HG02970 (cell line): ENCODE measurements at regions not wholly inside any gene's neighbourhood (a gene's known extent, or its start where the extent isn't known, plus 50 kb on each side); places are given as distances from the start of the nearest gene placed in this dataset.

ENCODE experiments used
- ATAC-seq: cut with Tn5 transposase; IDR thresholded peaks from one replicate; pipeline ENCODE4 v1.9.1; 2021; ENCODE audit warnings: mild to moderate bottlenecking, moderate library complexity, moderate number of reproducible peaks; ENCODE audit not compliant: unreplicated experiment, low FRiP score

- ATAC-seq: no peak
Observed at GRCh38 chr2:195606179-195606578, 50.8 kb upstream of the SLC39A10 start.

GRCh38 chr2:195604706-195605105 is 52.3 kb upstream of the SLC39A10 start:
- ATAC-seq: no peak

GRCh38 chr2:195603998-195604397 is 53.0 kb upstream of the SLC39A10 start:
- ATAC-seq: no peak

- no peak for ATAC-seq
Observed at GRCh38 chr2:195603408-195603807, 53.6 kb upstream of the SLC39A10 start.

- no peak for ATAC-seq
Observed at GRCh38 chr2:195602687-195603086, 54.3 kb upstream of the SLC39A10 start.

- ATAC-seq: no peak
Observed at GRCh38 chr2:195601361-195601760, 55.7 kb upstream of the SLC39A10 start.

- ATAC-seq: no peak
Observed at GRCh38 chr2:195600778-195601177, 56.2 kb upstream of the SLC39A10 start.

- no peak for ATAC-seq
Observed at GRCh38 chr2:195596840-195597239, 60.2 kb upstream of the SLC39A10 start.

- no peak for ATAC-seq
Observed at GRCh38 chr2:195595825-195596224, 61.2 kb upstream of the SLC39A10 start.

- ATAC-seq: no peak
Observed at GRCh38 chr2:195594919-195595694, 61.9 kb upstream of the SLC39A10 start.

GRCh38 chr2:195594248-195594647 is 62.8 kb upstream of the SLC39A10 start:
- ATAC-seq: no peak

GRCh38 chr2:195592105-195592504 is 64.9 kb upstream of the SLC39A10 start:
- ATAC-seq: no peak

GRCh38 chr2:195590861-195591205 is 66.2 kb upstream of the SLC39A10 start:
- no peak for ATAC-seq

GRCh38 chr2:195590199-195590860 is 66.7 kb upstream of the SLC39A10 start:
- ATAC-seq: no peak

GRCh38 chr2:195587966-195588365 is 69.1 kb upstream of the SLC39A10 start:
- no peak for ATAC-seq

- no peak for ATAC-seq
Observed at GRCh38 chr2:195586062-195586714, 70.8 kb upstream of the SLC39A10 start.

- ATAC-seq: no peak
Observed at GRCh38 chr2:195582188-195582587, 74.8 kb upstream of the SLC39A10 start.

GRCh38 chr2:195579776-195580555 is 77.1 kb upstream of the SLC39A10 start:
- no peak for ATAC-seq

- peak; percentile 55 for ATAC-seq
Observed at GRCh38 chr2:195575879-195576401, 81.1 kb upstream of the SLC39A10 start.

GRCh38 chr2:195575016-195575415 is 82.0 kb upstream of the SLC39A10 start:
- no peak for ATAC-seq

- no peak for ATAC-seq
Observed at GRCh38 chr2:195574312-195574711, 82.7 kb upstream of the SLC39A10 start.
